ENCODE measurements at regions not wholly inside any gene's neighbourhood (a gene's known extent, or its start where the extent isn't known, plus 50 kb on each side); places are given as distances from the start of the nearest gene placed in this dataset.

DNA sequence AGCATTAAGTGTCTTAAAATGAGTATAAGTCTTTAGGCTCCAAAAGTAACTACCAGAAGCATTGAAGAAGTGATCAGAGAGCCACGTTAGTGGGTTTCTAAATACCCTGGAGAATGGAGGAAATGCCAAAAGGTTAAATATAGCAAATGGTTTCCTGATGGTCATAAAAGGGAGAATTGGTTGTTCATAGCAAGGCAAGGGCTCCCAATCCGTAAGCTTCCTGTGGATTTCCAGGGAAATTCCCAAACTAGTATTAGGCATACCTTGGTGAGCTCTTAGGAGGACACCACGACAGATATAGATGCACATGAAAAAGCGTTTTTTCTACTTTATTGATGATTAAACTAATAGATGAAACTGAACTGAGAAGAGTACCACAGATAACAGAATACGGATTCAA, 410.9 kb downstream of the FOXO1 start:
- DNase-seq (ENCODE audit: low read depth): no peak

DNA sequence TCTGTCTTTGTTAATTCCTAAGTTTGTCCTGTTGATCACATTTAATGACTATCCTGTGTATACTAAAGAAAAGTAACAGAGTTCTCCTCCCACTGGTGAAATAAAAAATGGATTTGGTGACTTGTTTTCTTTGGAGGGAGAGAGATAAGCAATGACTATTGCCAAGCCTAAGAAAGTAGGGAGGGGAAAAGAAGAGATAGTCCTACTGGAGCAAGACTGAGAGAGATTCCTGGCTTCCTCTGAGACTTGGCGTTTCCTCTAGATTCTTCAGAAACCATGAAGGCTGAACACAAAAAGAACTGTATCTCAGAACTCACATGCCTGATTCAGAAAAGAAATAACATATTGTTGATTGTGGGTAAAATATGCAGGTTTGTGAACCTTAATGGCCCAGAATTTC, 406.5 kb downstream of the FOXO1 start:
- no peak for DNase-seq (ENCODE audit: low read depth)

GRCh38 chr13:40261336-40261735, 405.1 kb downstream of the FOXO1 start:
- DNase-seq (ENCODE audit: low read depth): no peak

- DNase-seq (ENCODE audit: low read depth): no peak
Measured at GRCh38 chr13:40261947-40262346, 404.5 kb downstream of the FOXO1 start.

- DNase-seq (ENCODE audit: low read depth): no peak
Measured at GRCh38 chr13:40269086-40269485, 397.4 kb downstream of the FOXO1 start.

- no peak for DNase-seq (ENCODE audit: low read depth)
Measured at GRCh38 chr13:40270726-40271125, 395.7 kb downstream of the FOXO1 start.

GRCh38 chr13:40271271-40271885, 395.1 kb downstream of the FOXO1 start:
- DNase-seq (ENCODE audit: low read depth): no peak

GRCh38 chr13:40271931-40272775, 394.3 kb downstream of the FOXO1 start:
- DNase-seq (ENCODE audit: low read depth): no peak

- no peak for DNase-seq (ENCODE audit: low read depth)
Measured at GRCh38 chr13:40272776-40273139, 393.7 kb downstream of the FOXO1 start.

GRCh38 chr13:40273253-40274025, 393.0 kb downstream of the FOXO1 start:
- DNase-seq (ENCODE audit: low read depth): no peak

- DNase-seq (ENCODE audit: low read depth): no peak
Measured at GRCh38 chr13:40274103-40274502, 392.3 kb downstream of the FOXO1 start.

DNA sequence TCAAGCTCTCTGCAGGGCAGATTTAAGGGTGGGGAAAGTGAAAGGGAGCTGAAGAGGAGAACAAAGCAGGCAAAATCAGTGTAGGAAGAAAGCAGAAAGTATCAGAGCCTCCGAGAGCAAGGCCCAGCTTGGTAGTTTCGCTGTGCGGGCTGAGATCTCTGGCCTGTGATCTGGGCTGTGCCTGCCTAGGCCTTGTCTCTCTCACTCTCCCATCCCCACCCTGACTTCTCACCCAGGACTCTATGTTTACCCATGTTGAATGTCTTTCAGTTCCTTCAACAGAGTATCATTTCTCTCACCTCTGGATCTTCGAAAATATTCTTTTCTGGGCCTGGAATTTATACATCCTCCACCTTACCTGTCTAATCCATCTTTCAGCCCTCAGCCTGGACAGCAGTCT, 391.3 kb downstream of the FOXO1 start:
- DNase-seq (ENCODE audit: low read depth): no peak

GRCh38 chr13:40275636-40276035, 390.8 kb downstream of the FOXO1 start:
- DNase-seq (ENCODE audit: low read depth): no peak

- no peak for DNase-seq (ENCODE audit: low read depth)
Measured at GRCh38 chr13:40283666-40284065, 382.8 kb downstream of the FOXO1 start.

GRCh38 chr13:40285634-40286033, 380.8 kb downstream of the FOXO1 start:
- DNase-seq (ENCODE audit: low read depth): no peak

DNA sequence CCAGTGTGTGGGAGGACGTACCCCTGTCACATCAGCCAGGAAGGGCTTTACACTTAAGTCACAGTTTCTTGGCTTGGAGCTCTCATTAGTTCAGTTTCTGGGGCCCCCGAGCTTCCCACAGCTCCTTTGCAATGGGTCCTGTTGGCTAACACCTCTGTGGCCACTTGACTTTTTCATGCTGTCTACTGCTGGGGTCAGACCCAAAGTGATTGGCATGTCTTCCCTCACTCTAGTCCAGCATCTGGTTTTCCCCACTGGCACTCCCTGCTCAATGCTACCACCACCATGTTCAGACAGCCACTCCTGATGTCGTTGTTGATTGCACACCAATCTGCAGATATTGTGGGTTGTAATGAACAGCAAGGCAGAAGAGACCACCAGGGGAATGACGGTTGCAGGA, 379.0 kb downstream of the FOXO1 start:
- no peak for DNase-seq (ENCODE audit: low read depth)

DNA sequence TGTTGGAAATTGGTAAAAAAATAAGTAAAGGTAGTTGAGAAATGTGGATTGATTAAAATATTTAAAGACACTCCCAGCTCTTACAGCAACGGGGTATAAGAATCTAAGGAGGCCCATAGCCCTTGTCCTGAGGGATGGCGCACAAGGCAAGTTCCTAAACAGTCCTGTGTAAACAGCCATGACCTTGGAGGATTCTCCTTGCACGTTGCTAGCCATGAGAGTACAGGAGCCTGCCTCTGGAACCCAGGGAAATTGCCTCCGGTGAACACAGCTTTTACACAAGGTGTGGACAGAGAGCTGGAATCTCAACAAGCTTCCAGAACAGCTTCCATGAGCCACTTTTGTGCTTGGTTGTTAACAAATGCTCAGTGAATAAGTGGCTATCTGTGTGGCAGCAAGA, 378.2 kb downstream of the FOXO1 start:
- DNase-seq (ENCODE audit: low read depth): no peak

DNA sequence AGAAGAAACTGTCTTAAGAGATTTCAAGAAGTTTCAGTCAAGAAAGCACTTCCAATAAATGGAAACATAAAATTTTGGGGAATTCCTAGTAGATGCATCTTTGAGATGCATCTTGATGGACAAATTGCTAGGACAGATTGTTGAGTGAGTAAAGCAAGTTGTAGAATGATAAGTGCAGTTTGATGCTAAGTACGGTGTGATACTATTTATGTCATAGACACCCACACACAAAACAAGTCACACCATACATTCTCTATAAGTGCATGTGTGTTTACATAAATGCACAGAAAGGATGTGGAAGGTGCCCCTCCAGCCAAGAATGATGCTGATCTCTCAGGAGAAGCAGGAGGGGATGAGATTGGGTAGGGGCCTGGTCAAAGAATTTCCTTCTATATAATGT, 375.7 kb downstream of the FOXO1 start:
- no peak for DNase-seq (ENCODE audit: low read depth)

GRCh38 chr13:40292108-40292507, 374.3 kb downstream of the FOXO1 start:
- DNase-seq (ENCODE audit: low read depth): no peak

- DNase-seq (ENCODE audit: low read depth): no peak
Measured at GRCh38 chr13:40292536-40292935, 373.9 kb downstream of the FOXO1 start.

DNA sequence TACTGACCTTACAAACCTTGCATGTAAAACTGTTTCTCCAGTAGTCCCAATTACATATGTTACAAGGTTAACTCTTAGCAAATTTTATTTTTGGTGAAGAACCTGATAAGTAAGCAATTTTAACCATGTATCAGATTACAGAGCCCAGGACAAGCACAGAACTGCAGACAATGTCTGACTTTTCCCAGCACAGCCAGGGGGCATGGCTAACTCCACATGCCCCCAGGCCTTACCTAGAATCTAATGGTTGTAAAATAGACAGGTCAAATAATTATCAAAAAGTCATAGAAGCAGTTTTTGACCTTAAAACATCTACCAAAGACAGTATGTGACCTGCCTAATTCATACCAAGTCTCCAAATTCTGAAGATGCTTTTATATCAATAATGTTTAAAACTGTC, 364.1 kb downstream of the FOXO1 start:
- DNase-seq (ENCODE audit: low read depth): no peak

DNA sequence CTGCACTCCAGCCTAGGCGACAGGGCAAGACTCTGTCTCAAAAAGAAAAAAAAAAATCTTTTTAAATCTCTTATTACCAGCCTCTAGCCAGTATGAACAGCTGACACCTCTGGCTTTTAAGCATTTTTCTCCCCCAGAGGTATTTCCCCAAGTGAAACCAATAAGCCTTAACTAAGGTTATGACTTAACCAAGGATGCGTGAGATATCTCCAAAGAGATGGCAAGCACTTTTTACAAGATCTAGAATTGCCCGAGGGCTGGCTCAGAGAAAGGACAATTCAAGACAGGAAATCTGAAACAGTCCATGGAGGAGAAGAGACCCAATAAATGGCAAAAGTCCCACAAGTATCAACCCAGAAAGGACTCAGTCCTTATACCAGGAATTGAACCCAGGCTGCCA, 362.1 kb downstream of the FOXO1 start:
- no peak for DNase-seq (ENCODE audit: low read depth)

DNA sequence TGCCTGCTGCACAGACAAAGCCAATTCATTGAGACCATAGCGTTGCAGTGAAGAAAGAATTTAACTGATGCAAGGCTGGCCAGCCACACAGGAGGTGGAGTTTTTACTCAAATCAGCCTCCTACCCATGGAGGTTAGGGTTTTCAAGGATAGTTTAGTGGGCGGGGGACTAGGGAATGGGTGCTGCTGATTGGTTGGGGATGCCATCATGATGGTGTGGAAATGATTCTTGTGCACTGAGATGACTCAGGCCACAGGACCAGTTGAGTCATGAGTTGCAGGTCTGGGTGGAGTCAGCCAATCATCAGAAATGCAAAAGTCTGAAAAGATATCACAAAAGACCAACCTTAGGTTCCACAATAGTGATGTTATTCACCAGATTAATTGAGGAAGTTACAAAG, 359.6 kb downstream of the FOXO1 start:
- DNase-seq (ENCODE audit: low read depth): no peak

All from T-helper 22 cell (primary cell).